ENCODE measurements at regions not wholly inside any gene's neighbourhood (a gene's known extent, or its start where the extent isn't known, plus 50 kb on each side); places are given as distances from the start of the nearest gene placed in this dataset.

DNA sequence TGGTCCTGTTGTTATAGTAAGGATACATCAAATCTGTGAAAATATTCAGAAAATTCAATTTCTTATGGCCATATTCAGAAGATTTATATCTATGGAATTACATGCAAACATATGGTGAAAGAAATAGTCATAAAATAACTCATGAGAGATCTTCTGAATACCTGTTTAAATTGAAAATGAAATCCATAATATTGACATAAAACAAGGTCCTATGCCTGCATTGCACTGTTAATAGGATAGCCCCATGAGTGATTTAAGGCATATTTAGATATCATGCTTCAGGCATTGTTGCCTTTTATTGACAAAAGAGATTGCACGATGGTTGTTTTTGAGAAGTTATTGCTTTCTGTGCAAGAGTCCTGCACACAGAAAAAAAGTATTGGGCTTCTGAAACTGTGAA, 591.7 kb upstream of the ZNF717 start:
- TF ChIP-seq POLR2A (IDR thresholded peaks at IDR 0.05; ENCODE audit: low read length): no peak
- no peak for TF ChIP-seq GATA1 (IDR thresholded peaks at IDR 0.05; ENCODE audit: low read depth, low read length)

Measured in erythroblast (primary cell).